Calu3 (cell line): ENCODE measurements at regions not wholly inside any gene's neighbourhood (a gene's known extent, or its start where the extent isn't known, plus 50 kb on each side); places are given as distances from the start of the nearest gene placed in this dataset.
"Not testable (repeated sequence)": the region's sequence is repeated elsewhere in the genome, so short reads cannot be mapped to it uniquely, and the experiment has no call there.

ENCODE experiments used
- BruUV-seq: library from RNA; stranded (reverse); fragments of 400-500 nt; replicated peaks from 2 replicates; lab custom pipeline; 2021; lab: Mats Ljungman, UMichigan
- CTCF ChIA-PET: fragments of 300-600 bp; sonication (Branson Sonifier 250); formaldehyde crosslinking; loops from one replicate; lab custom pipeline; 2022; ENCODE audit warnings: antibody characterized with exemption; lab: Charles Lee
- DNase-seq: peaks from one replicate; pipeline ENCODE4 v3.0.0; 2022
- H3K27ac Mint-ChIP-seq: one replicate; pipeline ENCODE4 v1.8.0; 2022; ENCODE audit warnings: mixed read lengths; ENCODE audit not compliant: unreplicated experiment
- H3K27me3 Mint-ChIP-seq: one replicate; pipeline ENCODE4 v1.8.0; 2022; ENCODE audit warnings: mixed read lengths; ENCODE audit not compliant: unreplicated experiment
- H3K36me3 Mint-ChIP-seq: one replicate; pipeline ENCODE4 v1.8.0; 2022; ENCODE audit warnings: mild to moderate bottlenecking, moderate library complexity, mixed read lengths; ENCODE audit not compliant: insufficient read depth, unreplicated experiment
- H3K4me1 Mint-ChIP-seq: one replicate; pipeline ENCODE4 v1.8.0; 2022; ENCODE audit warnings: mild to moderate bottlenecking, low read depth, mixed read lengths; ENCODE audit not compliant: unreplicated experiment
- H3K4me3 Mint-ChIP-seq: one replicate; pipeline ENCODE4 v1.8.0; 2022; ENCODE audit warnings: mild to moderate bottlenecking, low read depth, moderate library complexity, mixed read lengths; ENCODE audit not compliant: unreplicated experiment
- H3K9me3 Mint-ChIP-seq: one replicate; pipeline ENCODE4 v1.8.0; 2022; ENCODE audit warnings: low read depth, mixed read lengths; ENCODE audit not compliant: unreplicated experiment
- CTCF ChIP-seq: fragments of 200-600 bp; IDR thresholded peaks from one replicate; pipeline ENCODE4 v1.8.0; 2022; ENCODE audit warnings: antibody characterized with exemption; ENCODE audit not compliant: unreplicated experiment
- intact Hi-C: fragments of 100-400 bp; cut with micrococcal nuclease; formaldehyde crosslinking; loops from one replicate; pipeline ENCODE4 v1.10.0; 2022; ENCODE audit not compliant: unreplicated experiment

- Mint-ChIP-seq H3K27ac (no peak overlapping the region), H3K27me3 (no peaks in the 10 kb centered on the region), H3K4me3 (no peak overlapping the region), H3K9me3 (peaks cover 16% of the 10 kb centered on the region), H3K36me3 (no peaks in the 10 kb centered on the region), H3K4me1 (no peaks in the 10 kb centered on the region)
- intact Hi-C loops, result no loop called here
- CTCF ChIA-PET, result no interaction called here
- TF ChIP-seq CTCF, result no peak
- no TSS peak for BruUV-seq
- no peak for DNase-seq
Measured at GRCh38 chr14:83918546-83918945, 1611.4 kb upstream of the FLRT2 start.

- H3K4me3 Mint-ChIP-seq, CTCF ChIA-PET, H3K36me3 Mint-ChIP-seq, BruUV-seq, H3K27me3 Mint-ChIP-seq, H3K4me1 Mint-ChIP-seq, H3K27ac Mint-ChIP-seq, intact Hi-C loops, DNase-seq: not testable (repeated sequence)
- H3K9me3 Mint-ChIP-seq, result peaks cover 11% of the 10 kb centered on the region
Measured at GRCh38 chr14:83919675-83920074, 1610.3 kb upstream of the FLRT2 start.

GRCh38 chr14:83923842-83924241, 1606.1 kb upstream of the FLRT2 start:
- H3K4me3 Mint-ChIP-seq, result no peak overlapping the region
- no peak for DNase-seq
- H3K36me3 Mint-ChIP-seq, result no peaks in the 10 kb centered on the region
- BruUV-seq, result no TSS peak
- no peak for TF ChIP-seq CTCF
- intact Hi-C loops, result no loop called here
- H3K27me3 Mint-ChIP-seq, result no peaks in the 10 kb centered on the region
- CTCF ChIA-PET, result no interaction called here
- no peak overlapping the region for H3K27ac Mint-ChIP-seq
- H3K4me1 Mint-ChIP-seq, result no peaks in the 10 kb centered on the region
- H3K9me3 Mint-ChIP-seq, result peaks cover 3% of the 10 kb centered on the region

GRCh38 chr14:83924259-83924658, 1605.7 kb upstream of the FLRT2 start:
- no peak for DNase-seq
- intact Hi-C loops, result no loop called here
- no peak for TF ChIP-seq CTCF
- peaks cover 5% of the 10 kb centered on the region for H3K9me3 Mint-ChIP-seq
- no peaks in the 10 kb centered on the region for H3K27me3 Mint-ChIP-seq
- no peaks in the 10 kb centered on the region for H3K4me1 Mint-ChIP-seq
- CTCF ChIA-PET, result no interaction called here
- H3K36me3 Mint-ChIP-seq, result no peaks in the 10 kb centered on the region
- H3K4me3 Mint-ChIP-seq, result no peak overlapping the region
- H3K27ac Mint-ChIP-seq, result no peak overlapping the region
- BruUV-seq, result no TSS peak

GRCh38 chr14:83940253-83940652, 1589.7 kb upstream of the FLRT2 start:
- TF ChIP-seq CTCF, result no peak
- no peaks in the 10 kb centered on the region for H3K27me3 Mint-ChIP-seq
- intact Hi-C loops, result no loop called here
- no peak for DNase-seq
- H3K9me3 Mint-ChIP-seq, result peaks cover 17% of the 10 kb centered on the region
- CTCF ChIA-PET, result no interaction called here
- BruUV-seq, result no TSS peak
- no peak overlapping the region for H3K4me3 Mint-ChIP-seq
- H3K4me1 Mint-ChIP-seq, result no peaks in the 10 kb centered on the region
- H3K36me3 Mint-ChIP-seq, result no peaks in the 10 kb centered on the region
- H3K27ac Mint-ChIP-seq, result no peak overlapping the region
